Neural crest cell (in vitro differentiated cells): ENCODE measurements at regions not wholly inside any gene's neighbourhood (a gene's known extent, or its start where the extent isn't known, plus 50 kb on each side); places are given as distances from the start of the nearest gene placed in this dataset.

ENCODE experiments used
- DNase-seq: peaks from one replicate; pipeline ENCODE4 v3.0.0; 2021; ENCODE audit warnings: low read depth, mixed read lengths, low spot score
- H3K27ac Mint-ChIP-seq: one replicate; pipeline ENCODE4 v1.8.0; 2021; ENCODE audit warnings: mild to moderate bottlenecking, mixed read lengths; ENCODE audit not compliant: unreplicated experiment
- H3K27me3 Mint-ChIP-seq: 2 replicates; pipeline ENCODE4 v1.8.0; 2021; ENCODE audit warnings: low read depth, mild to moderate bottlenecking, mixed read lengths
- H3K36me3 Mint-ChIP-seq: 2 replicates; pipeline ENCODE4 v1.8.0; 2021; ENCODE audit warnings: low read depth, mild to moderate bottlenecking, mixed read lengths
- H3K4me1 Mint-ChIP-seq: 2 replicates; pipeline ENCODE4 v1.8.0; 2021; ENCODE audit warnings: mixed read lengths
- H3K4me3 Mint-ChIP-seq: one replicate; pipeline ENCODE4 v1.8.0; 2021; ENCODE audit warnings: mild to moderate bottlenecking, mixed read lengths
- H3K9me3 Mint-ChIP-seq: 2 replicates; pipeline ENCODE4 v1.8.0; 2021; ENCODE audit warnings: mixed read lengths
- TF ChIP-seq, protein P1 (sequence below): fragments of 200-600 bp; sonication (generic); conservative IDR thresholded peaks from 2 replicates; pipeline ENCODE4 v1.5.0; 2021; ENCODE audit warnings: antibody characterized with exemption, mild to moderate bottlenecking

DNA sequence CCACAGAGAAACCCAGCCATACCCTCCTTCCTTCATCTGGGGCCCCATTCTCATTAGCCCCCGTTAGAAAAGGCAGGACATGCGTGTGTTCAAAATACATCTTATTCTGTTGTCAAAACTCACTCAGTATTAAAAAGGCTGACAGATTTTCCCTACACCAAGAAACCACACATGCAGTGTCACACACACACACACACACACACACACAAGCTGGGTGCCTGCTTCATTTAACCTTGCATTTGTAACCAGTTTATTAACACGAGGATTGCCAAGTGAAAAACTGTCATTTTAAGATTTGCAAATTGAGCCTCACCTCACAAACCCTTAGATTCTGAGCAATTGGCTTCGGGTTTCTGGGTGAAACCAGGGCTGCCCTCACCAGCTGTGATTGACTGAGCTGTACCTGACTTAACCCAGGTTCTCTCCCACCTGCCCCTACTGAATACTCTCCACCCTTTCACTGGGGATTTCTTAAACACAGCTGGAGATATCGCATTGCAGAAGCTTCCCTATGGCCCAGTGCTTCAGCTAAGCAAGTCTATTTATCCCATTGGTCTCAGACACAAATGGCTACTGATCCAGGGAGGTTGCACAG lies 172.7 kb upstream of the ZNF507 start:
- H3K27ac Mint-ChIP-seq, result no peak overlapping the region
- no peak overlapping the region for H3K4me3 Mint-ChIP-seq
- DNase-seq, result no peak
- H3K27me3 Mint-ChIP-seq, result peaks cover 27% of the 10 kb centered on the region
- H3K9me3 Mint-ChIP-seq, result no peaks in the 10 kb centered on the region
- TF ChIP-seq, protein P1, sequence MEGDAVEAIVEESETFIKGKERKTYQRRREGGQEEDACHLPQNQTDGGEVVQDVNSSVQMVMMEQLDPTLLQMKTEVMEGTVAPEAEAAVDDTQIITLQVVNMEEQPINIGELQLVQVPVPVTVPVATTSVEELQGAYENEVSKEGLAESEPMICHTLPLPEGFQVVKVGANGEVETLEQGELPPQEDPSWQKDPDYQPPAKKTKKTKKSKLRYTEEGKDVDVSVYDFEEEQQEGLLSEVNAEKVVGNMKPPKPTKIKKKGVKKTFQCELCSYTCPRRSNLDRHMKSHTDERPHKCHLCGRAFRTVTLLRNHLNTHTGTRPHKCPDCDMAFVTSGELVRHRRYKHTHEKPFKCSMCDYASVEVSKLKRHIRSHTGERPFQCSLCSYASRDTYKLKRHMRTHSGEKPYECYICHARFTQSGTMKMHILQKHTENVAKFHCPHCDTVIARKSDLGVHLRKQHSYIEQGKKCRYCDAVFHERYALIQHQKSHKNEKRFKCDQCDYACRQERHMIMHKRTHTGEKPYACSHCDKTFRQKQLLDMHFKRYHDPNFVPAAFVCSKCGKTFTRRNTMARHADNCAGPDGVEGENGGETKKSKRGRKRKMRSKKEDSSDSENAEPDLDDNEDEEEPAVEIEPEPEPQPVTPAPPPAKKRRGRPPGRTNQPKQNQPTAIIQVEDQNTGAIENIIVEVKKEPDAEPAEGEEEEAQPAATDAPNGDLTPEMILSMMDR, result no peak
- H3K36me3 Mint-ChIP-seq, result no peaks in the 10 kb centered on the region
- H3K4me1 Mint-ChIP-seq, result peaks cover 21% of the 10 kb centered on the region

DNA sequence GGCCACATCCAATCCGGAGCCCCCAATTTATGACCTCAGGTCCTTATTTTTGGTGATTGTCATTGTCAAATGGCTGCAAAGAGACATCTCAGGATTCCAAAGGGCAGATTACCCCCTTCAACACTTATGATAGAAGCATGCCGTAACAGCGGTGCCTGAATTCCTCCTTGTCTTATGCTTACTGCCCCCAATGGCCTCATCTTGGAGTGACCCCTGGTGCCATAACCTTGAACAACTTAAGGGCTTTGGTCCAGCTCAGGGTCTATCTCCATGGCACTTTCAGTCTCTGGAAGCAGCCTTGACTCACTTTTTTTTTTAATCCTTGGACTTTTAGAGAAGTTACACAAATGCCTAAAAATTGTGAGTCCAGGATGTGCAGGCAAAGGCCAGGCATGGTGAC lies 171.6 kb upstream of the ZNF507 start:
- Mint-ChIP-seq H3K4me3 (no peak overlapping the region), H3K4me1 (peaks cover 20% of the 10 kb centered on the region), H3K27me3 (peaks cover 25% of the 10 kb centered on the region), H3K27ac (no peak overlapping the region), H3K36me3 (no peaks in the 10 kb centered on the region), H3K9me3 (no peaks in the 10 kb centered on the region)
- DNase-seq, result no peak
- TF ChIP-seq, protein P1, result no peak

DNA sequence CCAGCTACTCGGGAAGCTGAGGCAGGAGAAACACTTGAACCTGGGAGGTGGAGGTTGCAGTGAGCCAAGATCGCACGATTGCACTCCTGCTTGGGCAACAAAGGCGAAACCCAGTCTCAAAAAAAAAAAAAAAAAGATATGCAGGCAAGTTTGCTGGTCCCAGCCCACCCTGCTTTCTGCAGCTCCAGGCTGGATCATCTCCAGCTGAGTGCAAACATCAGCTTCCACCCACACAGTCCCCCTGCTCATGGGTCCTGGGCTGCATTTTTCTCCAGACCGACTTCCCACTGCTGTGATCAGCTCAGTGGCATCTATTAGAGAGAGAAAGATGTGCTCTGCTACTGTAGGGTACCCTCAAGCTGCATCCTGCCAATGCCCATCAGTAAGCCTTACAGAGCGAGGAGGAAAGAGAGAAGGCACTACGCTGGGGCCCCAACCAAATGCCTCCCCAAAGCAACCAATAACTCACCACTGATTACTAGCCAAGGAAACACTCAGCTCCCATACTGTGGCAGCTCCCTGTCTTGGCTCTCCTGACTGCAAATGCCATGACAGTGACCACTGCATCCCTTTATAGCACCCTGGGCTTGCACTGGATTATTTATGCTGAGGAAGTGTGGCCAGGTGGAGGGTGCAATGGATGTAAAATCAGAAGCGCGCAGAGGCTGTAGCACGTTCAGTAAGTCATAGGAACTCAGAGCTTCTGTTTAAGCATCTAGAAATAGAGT lies 170.9 kb upstream of the ZNF507 start:
- no peak for DNase-seq
- no peak overlapping the region for H3K27ac Mint-ChIP-seq
- H3K9me3 Mint-ChIP-seq, result no peaks in the 10 kb centered on the region
- TF ChIP-seq, protein P1, result no peak
- no peaks in the 10 kb centered on the region for H3K36me3 Mint-ChIP-seq
- H3K4me3 Mint-ChIP-seq, result no peak overlapping the region
- peaks cover 14% of the 10 kb centered on the region for H3K4me1 Mint-ChIP-seq
- peaks cover 25% of the 10 kb centered on the region for H3K27me3 Mint-ChIP-seq

DNA sequence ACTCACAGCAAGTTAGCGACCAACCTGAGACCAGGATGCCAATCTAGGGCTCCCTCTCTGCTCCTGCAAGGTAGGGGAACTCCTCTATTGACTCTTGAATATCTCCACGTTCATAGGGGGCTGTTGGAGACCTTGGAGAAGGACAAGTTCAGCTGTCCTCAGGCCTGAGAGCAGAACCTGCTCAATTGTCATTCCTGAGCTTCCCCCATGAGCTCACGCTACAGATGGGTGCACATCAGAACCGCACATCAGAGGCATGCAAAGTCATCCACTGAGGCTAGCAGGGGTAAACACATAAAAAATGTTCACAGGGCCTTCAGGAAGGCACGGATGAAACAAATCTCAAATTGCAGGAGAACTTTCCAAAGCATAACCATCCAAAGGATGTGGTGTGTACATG lies 168.8 kb upstream of the ZNF507 start:
- Mint-ChIP-seq H3K4me3 (no peak overlapping the region), H3K9me3 (no peaks in the 10 kb centered on the region), H3K27me3 (peaks cover 25% of the 10 kb centered on the region), H3K27ac (no peak overlapping the region), H3K36me3 (no peaks in the 10 kb centered on the region), H3K4me1 (peaks cover 9% of the 10 kb centered on the region)
- TF ChIP-seq, protein P1, result no peak
- DNase-seq, result no peak

DNA sequence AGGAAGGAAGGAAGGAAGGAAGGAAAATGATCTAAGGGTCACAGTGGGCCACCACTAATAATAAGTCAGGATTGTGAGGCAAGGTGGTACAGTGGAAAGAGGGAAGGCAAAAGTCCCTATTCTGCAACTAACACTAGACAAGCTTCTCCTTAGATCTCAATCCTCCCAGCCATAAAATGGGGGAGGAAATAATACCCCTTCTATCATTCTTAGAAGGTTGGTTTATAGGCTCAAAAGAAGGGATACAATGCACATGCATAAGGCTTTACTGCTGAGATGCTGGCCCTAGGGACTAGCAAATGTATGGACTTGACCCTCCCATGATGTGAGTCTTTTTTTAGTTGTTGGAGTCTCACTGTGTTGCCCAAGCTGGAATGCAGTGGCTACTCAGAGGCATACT lies 167.7 kb upstream of the ZNF507 start:
- H3K9me3 Mint-ChIP-seq, result no peaks in the 10 kb centered on the region

More for the DNA sequence above, 167.7 kb upstream of the ZNF507 start:
- Mint-ChIP-seq H3K36me3 (no peaks in the 10 kb centered on the region), H3K4me3 (no peak overlapping the region), H3K27ac (no peak overlapping the region), H3K27me3 (peaks cover 21% of the 10 kb centered on the region), H3K4me1 (no peaks in the 10 kb centered on the region)
- TF ChIP-seq, protein P1, result no peak
- no peak for DNase-seq
